Endothelial cell of umbilical vein (primary cell): ENCODE measurements at regions not wholly inside any gene's neighbourhood (a gene's known extent, or its start where the extent isn't known, plus 50 kb on each side); places are given as distances from the start of the nearest gene placed in this dataset.
A peak's percentile ranks its signal among the peaks of the same experiment; 100 is the strongest.

Experiments used
- BruUV-seq: library from RNA; stranded (reverse); fragments of 400-500 nt; replicated peaks from 2 replicates; lab custom pipeline; 2021; lab: Mats Ljungman, UMichigan
- CTCF ChIA-PET: fragments of 300-600, 350-600 bp; sonication (Branson Sonifier 250); formaldehyde crosslinking; loops from one replicate; lab custom pipeline; 2021; ENCODE audit warnings: antibody characterized with exemption, inconsistent platforms; lab: Charles Lee
- POLR2A ChIA-PET: fragments of 300-600, 350-600 bp; sonication (Branson Sonifier 250); formaldehyde crosslinking; loops from one replicate; lab custom pipeline; 2021; ENCODE audit warnings: antibody characterized with exemption, inconsistent platforms; lab: Charles Lee
- DNase-seq: peaks from one replicate; pipeline ENCODE4 v3.0.0-alpha.2; 2011; ENCODE audit warnings: low read depth, low spot score
- FAIRE-seq: peaks from 2 replicates; lab custom pipeline; 2011; peaks lifted over from hg19 to GRCh38; lab: Jason Lieb, UNC
- H2AFZ ChIP-seq: 2 replicates; pipeline ENCODE4 v1.6.0; 2012; ENCODE audit warnings: low read depth, low read length, control low read depth, inconsistent platforms
- H3K27ac ChIP-seq: 2 replicates; pipeline ENCODE4 v1.5.1; 2011; ENCODE audit warnings: low read depth, mild to moderate bottlenecking, control low read depth, low read length, moderate library complexity; ENCODE audit not compliant: insufficient read depth
- H3K27me3 ChIP-seq, 2 experiments: 2 replicates each; pipeline versions ENCODE4 v1.6.0 to v1.6.1; 2011; ENCODE audit warnings: low read length in 2 of 2, mixed read lengths in 1 of 2; ENCODE audit not compliant: control insufficient read depth in 2 of 2, insufficient read depth in 2 of 2
- H3K36me3 ChIP-seq, 2 experiments: 2 replicates in 1 of 2; 3 replicates in 1 of 2; pipeline ENCODE4 v1.5.1; 2011; ENCODE audit warnings: low read length in 2 of 2, mild to moderate bottlenecking in 1 of 2, moderate library complexity in 1 of 2; ENCODE audit not compliant: control insufficient read depth in 2 of 2, insufficient read depth in 2 of 2; ENCODE audit errors: extremely low read depth in 1 of 2
- H3K4me1 ChIP-seq: 3 replicates; pipeline ENCODE4 v1.5.1; 2011; ENCODE audit warnings: mild to moderate bottlenecking, low read length; ENCODE audit not compliant: control insufficient read depth, insufficient read depth; ENCODE audit errors: extremely low read depth
- H3K4me2 ChIP-seq: 2 replicates; pipeline ENCODE4 v1.6.1; 2011; ENCODE audit warnings: low read length, control low read depth, mixed read lengths; ENCODE audit not compliant: insufficient read depth
- H3K4me3 ChIP-seq, 3 experiments: fragments of 200-600 bp in 1 of 3; sonication (generic), shearing (Covaris generic) in 1 of 3; replicated peaks in 1 of 3; 2 replicates each; pipeline ENCODE4 v1.5.1; 2011 to 2016; ENCODE audit warnings: control low read depth in 3 of 3, low read length in 3 of 3, mild to moderate bottlenecking in 2 of 3, inconsistent platforms in 1 of 3, low read depth in 1 of 3, moderate library complexity in 1 of 3; ENCODE audit not compliant: insufficient read depth in 1 of 3
- H3K79me2 ChIP-seq: 2 replicates; pipeline ENCODE4 v1.6.0; 2012; ENCODE audit warnings: low read length, inconsistent platforms; ENCODE audit not compliant: control insufficient read depth, insufficient read depth
- H3K9ac ChIP-seq: replicated peaks from 2 replicates; pipeline ENCODE3; 2011; ENCODE audit warnings: low read length, control low read depth; ENCODE audit not compliant: insufficient read depth; ENCODE audit errors: extremely low read depth
- H3K9me1 ChIP-seq: replicated peaks from 3 replicates; pipeline ENCODE4 v1.6.0; 2011; ENCODE audit warnings: mild to moderate bottlenecking, low read length; ENCODE audit not compliant: control insufficient read depth, insufficient read depth; ENCODE audit errors: extremely low read depth
- H3K9me3 ChIP-seq: replicated peaks from 2 replicates; pipeline ENCODE4 v1.5.1; 2012; ENCODE audit warnings: low read length, inconsistent platforms; ENCODE audit not compliant: control insufficient read depth, insufficient read depth
- H4K20me1 ChIP-seq: replicated peaks from 2 replicates; pipeline ENCODE3; 2011; ENCODE audit warnings: mild to moderate bottlenecking, low read length; ENCODE audit not compliant: control insufficient read depth, insufficient read depth; ENCODE audit errors: extremely low read depth
- CTCF ChIP-seq, 2 donors: IDR thresholded peaks; 1 replicate in 1 of 2; 2 replicates in 1 of 2; pipeline ENCODE4 v1.5.1; 2011; ENCODE audit warnings: low read length in 2 of 2, mild to moderate bottlenecking in 2 of 2, moderate library complexity in 2 of 2, control low read depth in 1 of 2, inconsistent platforms in 1 of 2, low read depth in 1 of 2; ENCODE audit not compliant: insufficient read depth in 1 of 2; ENCODE audit errors: extremely low read depth in 1 of 2
- EZH2 ChIP-seq: IDR thresholded peaks from 2 replicates; pipeline ENCODE4 v1.6.1; 2012; ENCODE audit warnings: borderline replicate concordance, low read depth, mild to moderate bottlenecking, moderate library complexity, low read length, inconsistent platforms; ENCODE audit not compliant: severe bottlenecking
- FOS ChIP-seq: IDR thresholded peaks from 2 replicates; pipeline ENCODE4 v1.6.1; 2011; ENCODE audit warnings: mild to moderate bottlenecking, low read length, moderate library complexity, borderline replicate concordance; ENCODE audit not compliant: insufficient read depth
- GATA2 ChIP-seq: IDR thresholded peaks from 2 replicates; pipeline ENCODE4 v1.7.0; 2011; ENCODE audit warnings: low read depth, mild to moderate bottlenecking, moderate library complexity, mixed read lengths, low read length; ENCODE audit not compliant: insufficient read length, insufficient read depth
- JUN ChIP-seq: IDR thresholded peaks from 2 replicates; pipeline ENCODE4 v1.6.1; 2011; ENCODE audit warnings: borderline replicate concordance, low read depth; ENCODE audit not compliant: insufficient read length, insufficient read depth
- MYC ChIP-seq: IDR thresholded peaks from one replicate; pipeline ENCODE4 v1.6.1; 2011; ENCODE audit warnings: mild to moderate bottlenecking, low read depth, low read length
- POLR2A ChIP-seq: IDR thresholded peaks from 2 replicates; pipeline ENCODE4 v1.6.1; 2012; ENCODE audit warnings: low read depth, mild to moderate bottlenecking, control low read depth, low read length
- POLR2AphosphoS5 ChIP-seq: IDR thresholded peaks from 2 replicates; pipeline ENCODE4 v1.6.1; 2012; ENCODE audit warnings: low read depth, mild to moderate bottlenecking, control low read depth, low read length, moderate library complexity; ENCODE audit not compliant: insufficient read depth
- dilution Hi-C: fragments of 300-500 bp; cut with MboI; formaldehyde crosslinking; loops from one replicate; pipeline ENCODE4 v1.15.0; 2019; ENCODE audit warnings: low sequenced_read_pairs; ENCODE audit not compliant: extremely low pct_ligation_motif_present
- intact Hi-C: fragments of 100-400 bp; cut with micrococcal nuclease; formaldehyde crosslinking; loops from one replicate; pipeline ENCODE4 v1.10.0; 2022
- TF ChIP-seq, protein P1 (sequence below): IDR thresholded peaks from 2 replicates; pipeline ENCODE4 v1.6.1; 2011; ENCODE audit not compliant: insufficient read depth, insufficient read length

GRCh38 chr5:51811883-51812471 is 428.7 kb downstream of the ISL1 start:
- BruUV-seq, result no TSS peak
- FAIRE-seq, result no peak

More at GRCh38 chr5:51811883-51812471, 428.7 kb downstream of the ISL1 start:
- ChIA-PET CTCF (no interaction called here), POLR2A (no interaction called here)
- intact Hi-C loops (loop anchor here (2.0 to 5.0 kb wide), 2 partner anchors 17 to 160 kb away; no protein-coding TSS in a partner anchor), dilution Hi-C loops (no loop called here)
- no peak overlapping the region for H3K9ac ChIP-seq
- no peaks in the 10 kb centered on the region for H3K9me3 ChIP-seq
- H2AFZ ChIP-seq, result peak overlapping the region; percentile 27
- H3K4me2 ChIP-seq, result no peak overlapping the region
- no peaks in the 10 kb centered on the region for H3K9me1 ChIP-seq
- H3K4me1 ChIP-seq, result peaks cover 3% of the 10 kb centered on the region
- H3K27me3 ChIP-seq, result no peaks in the 10 kb centered on the region
- no peaks in the 10 kb centered on the region for H3K79me2 ChIP-seq
- no peaks in the 10 kb centered on the region for H4K20me1 ChIP-seq
- H3K27ac ChIP-seq, result no peak overlapping the region
- no peak for DNase-seq
- H3K4me3 ChIP-seq, result no peak overlapping the region
- TF ChIP-seq CTCF (IDR thresholded peaks at IDR 0.05; ENCODE audit: extremely low read depth in 1 of 2, insufficient read depth in 1 of 2, low read depth in 1 of 2, low read length in 2 of 2), result no peak
- no peak for TF ChIP-seq GATA2
- no peak for TF ChIP-seq JUN
- TF ChIP-seq MYC, result no peak
- no peak for TF ChIP-seq FOS
- TF ChIP-seq, protein P1, sequence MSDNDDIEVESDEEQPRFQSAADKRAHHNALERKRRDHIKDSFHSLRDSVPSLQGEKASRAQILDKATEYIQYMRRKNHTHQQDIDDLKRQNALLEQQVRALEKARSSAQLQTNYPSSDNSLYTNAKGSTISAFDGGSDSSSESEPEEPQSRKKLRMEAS, result no peak
- no peak for TF ChIP-seq POLR2A
- no peak for TF ChIP-seq POLR2AphosphoS5
- no peak for TF ChIP-seq EZH2
- H3K36me3 ChIP-seq, result no peaks in the 10 kb centered on the region
